ENCODE measurements at regions not wholly inside any gene's neighbourhood (a gene's known extent, or its start where the extent isn't known, plus 50 kb on each side); places are given as distances from the start of the nearest gene placed in this dataset.

DNA sequence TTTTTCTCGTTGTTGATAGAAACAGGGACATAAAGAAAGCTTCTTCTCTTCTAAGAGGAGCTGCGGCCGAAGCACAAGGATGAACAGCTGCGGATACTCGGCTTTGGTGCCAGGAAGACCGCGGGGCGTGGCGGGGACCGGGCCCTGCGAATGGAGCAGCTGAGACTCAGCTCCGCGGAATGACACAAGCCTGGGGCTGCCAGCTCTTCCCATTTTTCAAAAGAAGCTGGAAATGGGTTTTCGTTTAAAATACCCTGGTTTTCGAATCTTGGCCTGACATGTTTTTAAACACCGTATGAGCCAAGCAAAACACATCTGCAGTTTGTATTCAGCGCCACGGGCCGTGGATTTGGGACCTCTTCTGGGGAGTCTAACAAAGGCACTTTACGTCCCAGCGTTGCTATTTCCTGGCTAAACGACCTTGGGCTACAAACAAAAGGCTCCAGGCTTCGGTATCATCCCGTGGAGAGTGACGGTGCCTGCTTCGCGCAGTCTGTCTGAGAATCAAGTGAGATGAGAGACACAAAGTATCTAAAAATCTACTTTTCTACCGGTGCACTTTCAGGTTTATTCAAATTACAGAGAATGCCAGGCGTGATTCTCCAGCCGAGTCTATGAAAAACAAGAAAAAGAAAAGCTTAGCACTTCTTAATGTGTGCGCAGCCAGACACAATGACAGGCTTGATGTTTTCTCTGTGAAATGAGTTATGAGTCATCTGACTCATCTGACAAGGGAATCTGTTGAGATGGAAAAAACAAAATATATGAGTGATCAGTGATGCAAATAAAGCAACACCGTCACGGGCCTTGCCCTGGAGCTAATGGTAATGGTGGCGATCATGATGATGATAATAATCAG lies 114.0 kb upstream of the TMEM132D start:
- TF ChIP-seq, protein P1, sequence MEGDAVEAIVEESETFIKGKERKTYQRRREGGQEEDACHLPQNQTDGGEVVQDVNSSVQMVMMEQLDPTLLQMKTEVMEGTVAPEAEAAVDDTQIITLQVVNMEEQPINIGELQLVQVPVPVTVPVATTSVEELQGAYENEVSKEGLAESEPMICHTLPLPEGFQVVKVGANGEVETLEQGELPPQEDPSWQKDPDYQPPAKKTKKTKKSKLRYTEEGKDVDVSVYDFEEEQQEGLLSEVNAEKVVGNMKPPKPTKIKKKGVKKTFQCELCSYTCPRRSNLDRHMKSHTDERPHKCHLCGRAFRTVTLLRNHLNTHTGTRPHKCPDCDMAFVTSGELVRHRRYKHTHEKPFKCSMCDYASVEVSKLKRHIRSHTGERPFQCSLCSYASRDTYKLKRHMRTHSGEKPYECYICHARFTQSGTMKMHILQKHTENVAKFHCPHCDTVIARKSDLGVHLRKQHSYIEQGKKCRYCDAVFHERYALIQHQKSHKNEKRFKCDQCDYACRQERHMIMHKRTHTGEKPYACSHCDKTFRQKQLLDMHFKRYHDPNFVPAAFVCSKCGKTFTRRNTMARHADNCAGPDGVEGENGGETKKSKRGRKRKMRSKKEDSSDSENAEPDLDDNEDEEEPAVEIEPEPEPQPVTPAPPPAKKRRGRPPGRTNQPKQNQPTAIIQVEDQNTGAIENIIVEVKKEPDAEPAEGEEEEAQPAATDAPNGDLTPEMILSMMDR (IDR thresholded peaks at IDR 0.05) = no peak
- TF ChIP-seq POLR2AphosphoS5 (IDR thresholded peaks at IDR 0.05) = no peak

Data from stomach (tissue), 4 donors.